DMS 273 treated with DMSO at 0.1 percent for 48 hours (cell line): ENCODE measurements at regions not wholly inside any gene's neighbourhood (a gene's known extent, or its start where the extent isn't known, plus 50 kb on each side); places are given as distances from the start of the nearest gene placed in this dataset.

ENCODE experiments used
- DNase-seq: peaks from one replicate; lab custom pipeline; 2025; lab: John Stamatoyannopoulos, UW

DNA sequence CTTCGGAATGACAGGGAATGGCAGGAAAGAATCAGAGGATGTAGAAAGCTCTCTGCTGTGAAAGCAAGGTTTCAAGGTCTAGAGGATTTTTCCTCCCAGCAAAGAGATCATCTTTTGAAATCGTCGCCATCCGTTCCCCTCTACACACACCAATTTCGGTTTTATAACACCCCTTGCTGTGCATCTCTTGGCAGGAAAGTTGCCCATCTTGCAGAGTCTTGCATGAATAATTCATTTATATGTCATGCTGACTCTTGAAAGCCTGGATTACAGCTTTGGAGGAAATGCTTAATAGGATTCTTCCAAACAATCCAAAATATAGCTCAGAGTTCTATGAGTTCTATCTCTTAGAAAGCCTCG lies 262.7 kb downstream of the CHL1 start:
- peak; percentile 27 for DNase-seq

DNA sequence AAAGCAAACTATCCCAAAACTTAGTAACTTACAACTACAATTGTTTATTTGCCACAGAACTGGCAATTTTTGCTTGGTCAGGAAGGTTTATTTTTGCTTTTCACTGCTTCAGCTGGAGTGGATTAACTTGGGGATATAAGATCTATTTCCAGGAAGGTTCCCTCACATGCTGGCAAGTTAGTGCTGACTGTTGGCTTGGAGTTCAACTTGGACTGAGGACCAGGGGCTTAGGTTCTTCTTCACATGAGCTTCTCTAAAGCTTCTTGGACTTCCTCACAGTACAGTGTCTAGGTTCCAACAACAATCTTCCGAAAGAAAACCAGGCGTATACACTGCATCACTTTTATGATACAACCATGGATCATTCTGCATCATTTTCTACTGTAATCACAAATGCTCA lies 264.4 kb downstream of the CHL1 start:
- no peak for DNase-seq

DNA sequence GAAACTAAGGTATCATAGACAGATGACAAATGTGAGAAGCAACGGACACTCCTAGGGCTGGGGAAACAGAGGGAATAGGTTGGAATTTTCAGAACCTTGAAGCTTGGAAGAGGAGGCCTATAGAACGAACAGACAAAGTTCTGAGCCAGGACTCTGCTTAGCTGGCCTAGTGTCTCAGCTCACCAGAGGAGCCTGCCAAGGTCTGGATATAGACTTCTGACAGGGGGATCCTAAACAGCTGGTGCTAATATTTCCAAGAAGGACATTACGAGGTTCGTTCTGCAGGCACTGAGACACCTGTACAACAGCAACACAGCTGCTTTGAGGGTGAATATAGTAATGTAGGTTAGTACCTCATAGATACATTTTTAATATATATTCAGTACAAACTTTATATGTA lies 266.3 kb downstream of the CHL1 start:
- no peak for DNase-seq

DNA sequence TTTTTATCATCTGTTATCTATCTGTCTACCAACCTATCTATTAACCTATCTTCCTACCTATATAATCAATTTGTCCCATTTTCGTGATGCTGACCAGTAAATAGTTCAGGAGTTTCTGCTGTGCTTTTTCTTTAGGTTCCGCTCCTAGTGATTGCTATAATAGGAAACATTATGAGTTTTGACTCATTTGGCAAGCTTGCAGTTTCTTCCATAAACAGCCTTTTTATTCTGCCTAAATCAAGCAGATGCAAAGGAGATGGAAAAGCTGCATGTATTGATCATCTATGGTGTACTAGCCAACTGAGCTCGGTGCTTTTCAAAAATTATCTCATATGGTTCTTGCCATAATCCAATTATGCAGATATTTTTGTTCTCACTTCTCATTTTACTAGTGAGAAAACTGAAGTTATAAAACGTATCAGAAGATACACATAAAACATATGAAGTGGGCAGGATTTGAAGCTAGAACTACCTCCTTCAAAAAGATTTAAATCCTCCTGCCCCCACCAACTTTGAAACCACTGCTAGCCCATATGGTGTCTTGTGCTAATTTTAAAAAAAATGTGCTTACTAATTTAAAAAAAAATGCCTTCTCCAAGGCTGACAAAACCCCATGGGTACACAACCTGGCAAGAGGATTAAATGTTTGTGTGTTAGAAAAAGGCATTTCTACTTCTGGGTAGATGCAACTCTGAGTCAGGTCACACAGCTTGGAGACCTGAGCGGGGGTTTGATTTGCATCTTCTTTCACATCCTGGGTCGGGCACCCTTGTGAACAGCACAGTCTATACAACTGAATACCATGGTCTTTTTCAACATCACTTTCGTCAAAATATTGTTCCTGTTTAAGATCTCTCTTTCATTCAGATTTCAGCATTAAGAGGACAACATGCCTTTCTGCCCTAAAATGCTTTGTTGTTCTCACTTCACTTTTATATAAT lies 267.0 kb downstream of the CHL1 start:
- DNase-seq: no peak

DNA sequence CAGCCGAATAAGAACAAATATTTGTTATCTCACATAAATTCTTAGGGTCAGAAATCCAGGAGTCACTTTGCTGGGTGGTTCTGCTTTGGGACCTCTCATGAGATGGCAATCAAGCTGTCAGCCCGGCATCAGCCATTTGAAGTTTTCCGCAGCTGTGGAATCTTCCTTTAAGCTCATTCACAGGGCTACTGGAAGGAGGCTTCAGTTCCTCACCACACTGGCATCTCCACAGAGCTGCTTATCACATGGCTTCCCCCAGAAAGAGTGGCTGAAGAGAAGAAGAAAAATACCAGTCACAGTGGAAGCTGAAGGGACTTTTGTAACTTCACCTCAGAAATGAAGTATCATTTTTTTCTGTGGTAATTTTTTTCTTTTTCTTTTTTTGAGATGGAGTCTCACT lies 267.7 kb downstream of the CHL1 start:
- DNase-seq: no peak

DNA sequence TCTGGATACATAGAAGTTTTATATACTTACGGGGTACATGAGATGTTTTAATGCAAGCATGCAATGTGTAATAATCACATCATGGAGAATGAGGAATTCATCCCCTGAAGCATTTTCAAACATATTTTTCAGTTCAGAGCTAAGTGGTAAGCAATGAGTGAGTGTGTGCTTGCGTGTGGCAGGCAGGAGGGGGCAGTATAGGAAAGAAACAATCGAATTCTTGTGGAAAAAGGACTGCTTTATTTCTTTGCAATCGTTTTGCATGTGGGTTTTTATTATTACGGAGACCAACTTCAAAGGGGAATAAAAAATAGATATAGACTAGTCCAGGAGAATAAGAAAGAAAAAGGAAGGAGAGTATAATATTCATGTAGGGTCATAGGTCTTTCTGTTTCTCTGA lies 271.6 kb downstream of the CHL1 start:
- DNase-seq: no peak

DNA sequence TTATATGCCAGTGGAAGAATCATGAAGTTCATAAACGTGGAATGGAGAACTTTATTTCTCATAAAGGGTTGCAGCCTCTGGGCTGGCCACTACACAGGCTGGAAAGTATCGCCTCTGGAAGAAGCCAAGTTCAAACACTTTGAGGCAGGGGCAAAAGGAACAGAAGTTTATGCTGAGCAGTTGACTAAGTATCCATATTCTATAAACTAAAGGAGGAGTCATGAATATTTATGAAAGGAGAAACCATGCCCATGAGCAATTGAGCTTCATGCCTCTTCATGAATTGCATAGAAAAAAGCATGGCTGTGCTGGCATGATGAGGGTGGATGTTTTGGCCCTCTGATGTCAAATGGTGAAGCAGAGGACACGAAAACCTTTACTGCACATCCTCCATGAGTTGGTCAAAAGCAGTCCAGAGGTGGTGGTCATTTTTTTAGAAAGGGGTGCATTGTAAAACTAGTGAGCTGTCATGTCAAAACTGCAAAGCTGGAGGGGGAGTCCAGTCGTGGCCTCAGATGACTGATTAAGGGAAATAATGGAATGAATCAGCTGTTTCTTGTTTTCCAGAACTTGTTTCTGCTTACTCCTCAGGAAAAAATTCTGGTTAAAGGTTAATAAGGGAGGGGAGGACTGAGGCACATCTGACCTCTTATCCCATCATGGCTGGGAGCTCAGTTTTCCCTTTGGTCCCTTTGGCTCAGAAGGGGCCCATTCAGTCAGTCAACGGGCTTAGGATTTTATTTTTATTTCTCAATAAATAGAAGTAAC lies 276.7 kb downstream of the CHL1 start:
- no peak for DNase-seq

DNA sequence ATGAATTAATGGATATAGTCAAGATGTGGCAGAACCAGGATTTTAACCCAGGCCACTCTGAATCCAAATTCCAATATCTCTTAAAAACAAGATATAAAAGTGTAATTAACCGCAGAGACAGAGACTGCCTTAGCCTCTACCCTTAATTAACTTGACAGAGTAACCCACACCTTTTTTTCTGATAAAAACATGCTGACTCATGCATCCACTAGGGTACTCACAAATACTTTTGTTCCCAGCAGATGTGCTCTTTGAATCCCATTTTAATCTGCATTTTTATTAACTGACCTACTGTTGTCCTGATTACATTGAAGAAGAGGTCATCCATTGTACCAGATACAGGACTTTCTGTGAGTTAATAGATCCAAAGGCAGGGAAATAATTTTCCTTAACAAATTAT lies 278.3 kb downstream of the CHL1 start:
- DNase-seq: no peak

DNA sequence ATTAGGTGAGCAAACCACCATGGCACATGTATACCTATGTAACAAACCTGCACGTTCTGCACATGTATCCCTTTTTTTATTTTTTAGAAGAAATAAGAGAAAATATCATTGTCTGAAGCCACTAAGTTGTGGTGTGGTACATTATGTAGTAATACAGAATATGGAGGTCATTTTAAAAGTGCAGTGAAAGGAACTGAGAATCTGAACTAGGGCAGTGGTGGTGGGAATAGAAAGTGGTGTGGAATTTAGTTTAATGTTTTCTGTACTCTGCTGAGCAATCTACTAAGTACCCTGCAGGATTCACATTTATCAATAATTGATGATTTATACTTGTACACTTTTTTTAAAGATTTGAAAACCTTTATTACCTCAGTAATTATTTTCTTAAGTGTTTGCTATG lies 283.5 kb downstream of the CHL1 start:
- DNase-seq: no peak

DNA sequence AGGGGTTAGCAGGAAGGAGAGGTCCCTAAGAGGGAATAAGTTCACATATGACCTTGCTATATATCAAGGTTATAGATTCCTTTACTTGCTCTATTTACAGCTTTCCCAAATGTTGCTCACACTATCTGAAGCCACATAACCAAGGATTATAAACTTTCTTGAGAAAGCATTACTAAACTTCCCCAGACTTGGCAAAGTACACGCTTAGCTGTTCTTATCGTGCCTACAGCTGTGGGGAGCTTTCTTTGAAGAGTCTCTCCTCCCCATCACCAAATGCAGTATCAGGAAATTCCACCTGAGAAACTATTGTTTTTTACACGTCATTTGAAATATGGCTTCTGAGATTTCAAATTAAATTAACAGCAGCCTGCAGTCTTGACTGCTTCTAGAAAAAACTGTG lies 284.5 kb downstream of the CHL1 start:
- no peak for DNase-seq

DNA sequence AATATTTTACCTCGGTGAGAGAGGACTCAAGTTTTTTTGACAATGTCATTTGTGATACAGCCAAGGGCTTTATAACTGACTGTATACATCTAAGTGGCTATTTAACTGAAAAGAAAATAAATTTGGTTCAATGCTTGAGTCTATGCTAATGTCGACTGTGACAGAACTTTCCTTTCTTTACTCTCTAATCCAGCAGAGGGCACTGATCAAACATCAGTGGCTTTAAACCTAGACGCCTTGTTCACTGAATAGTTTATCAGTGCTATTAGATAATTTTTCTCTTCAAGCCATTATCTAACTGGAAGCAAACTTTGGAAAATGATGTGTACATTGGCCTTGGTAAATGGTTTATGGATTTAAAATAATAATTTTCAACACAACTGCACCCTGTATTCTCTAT lies 285.1 kb downstream of the CHL1 start:
- no peak for DNase-seq

DNA sequence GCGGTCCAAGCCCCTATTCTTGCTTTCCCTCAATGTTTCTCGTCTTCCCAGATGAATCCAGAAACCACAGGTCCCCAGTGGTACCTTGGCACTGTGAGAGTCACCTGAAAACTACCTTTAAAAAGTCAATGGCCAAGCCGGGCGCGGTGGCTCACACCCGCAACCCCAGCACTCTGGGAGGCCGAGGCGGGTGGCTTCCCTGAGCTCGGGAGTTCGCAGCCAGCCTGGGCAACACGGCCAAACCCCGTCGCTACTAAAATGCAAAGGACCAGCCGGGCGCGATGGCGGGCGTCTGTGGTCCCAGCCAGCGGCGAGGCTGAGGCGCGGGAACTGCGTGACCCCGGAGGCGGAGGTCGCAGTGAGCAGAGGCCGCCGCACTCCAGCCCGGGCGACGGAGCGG lies 285.9 kb downstream of the CHL1 start:
- DNase-seq: no peak

DNA sequence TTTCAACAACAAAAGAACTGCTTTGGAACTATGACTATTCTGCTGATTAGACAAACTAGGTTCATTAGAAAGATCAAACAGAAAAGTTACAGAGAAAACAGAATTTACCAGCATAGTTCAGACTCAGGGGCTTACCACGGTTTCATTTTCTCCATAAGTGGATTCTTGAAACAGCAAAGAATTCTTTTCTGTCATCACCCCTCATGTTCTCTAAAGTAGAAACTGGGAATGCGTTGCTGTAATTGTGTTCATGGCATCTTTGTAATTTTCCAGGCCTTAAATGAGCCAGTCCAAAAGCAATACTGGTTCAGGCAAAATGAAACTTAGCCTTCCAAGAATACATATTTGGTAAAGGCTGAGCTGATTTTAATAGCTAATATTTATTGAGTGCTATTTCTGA lies 287.8 kb downstream of the CHL1 start:
- no peak for DNase-seq

DNA sequence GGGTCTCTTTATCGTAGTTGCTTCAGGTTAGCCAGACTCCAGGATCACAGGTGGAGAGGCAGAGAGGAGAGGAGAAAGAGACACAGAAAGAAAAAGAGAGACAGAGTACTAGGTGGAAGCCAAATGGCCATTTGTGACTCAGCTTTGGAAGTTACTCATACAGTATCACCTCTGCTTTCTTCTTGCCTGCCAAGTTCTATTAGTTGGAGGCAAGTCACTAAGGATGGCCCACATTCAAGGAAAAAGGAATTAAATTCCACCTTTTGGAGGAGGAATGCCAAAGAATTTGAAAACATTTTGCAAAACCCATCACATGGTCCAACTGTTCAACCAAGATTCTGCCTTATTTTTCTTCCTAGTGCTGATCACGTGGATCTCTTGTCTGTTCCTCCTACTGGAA lies 291.1 kb downstream of the CHL1 start:
- DNase-seq: no peak

DNA sequence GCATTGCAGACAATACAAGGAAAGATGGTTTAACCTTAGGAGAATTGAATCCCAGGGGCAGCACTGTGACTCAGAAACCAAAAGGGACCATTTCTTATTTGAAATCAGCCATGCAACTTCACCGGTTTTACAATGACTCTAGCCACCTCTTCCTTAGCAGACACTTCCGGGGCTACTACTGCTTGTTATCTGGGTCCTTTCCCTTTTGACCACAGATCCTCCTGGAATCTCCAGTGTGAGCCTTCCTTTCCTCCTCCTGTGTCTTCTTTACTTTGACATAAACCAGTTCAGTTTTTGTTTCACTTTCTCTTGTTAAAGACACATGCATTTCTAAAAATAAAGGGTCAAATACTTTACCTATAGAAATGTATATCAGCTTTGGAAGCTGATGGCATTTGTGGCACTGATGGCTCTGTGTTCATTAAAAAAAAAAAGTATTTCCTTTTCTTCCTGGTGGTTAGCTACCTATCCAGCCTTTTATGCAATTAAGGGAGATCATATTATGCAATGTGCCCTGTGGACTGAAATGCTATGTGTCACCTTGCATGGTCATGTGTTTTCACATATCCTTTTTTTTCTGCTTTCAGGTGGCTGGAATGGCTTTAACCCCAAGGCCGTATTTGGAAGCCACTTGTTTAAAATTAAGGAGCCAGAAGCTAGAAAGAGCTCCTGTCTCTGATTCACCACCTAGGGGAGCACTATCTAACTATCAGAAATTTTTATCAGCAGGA lies 296.2 kb downstream of the CHL1 start:
- no peak for DNase-seq

DNA sequence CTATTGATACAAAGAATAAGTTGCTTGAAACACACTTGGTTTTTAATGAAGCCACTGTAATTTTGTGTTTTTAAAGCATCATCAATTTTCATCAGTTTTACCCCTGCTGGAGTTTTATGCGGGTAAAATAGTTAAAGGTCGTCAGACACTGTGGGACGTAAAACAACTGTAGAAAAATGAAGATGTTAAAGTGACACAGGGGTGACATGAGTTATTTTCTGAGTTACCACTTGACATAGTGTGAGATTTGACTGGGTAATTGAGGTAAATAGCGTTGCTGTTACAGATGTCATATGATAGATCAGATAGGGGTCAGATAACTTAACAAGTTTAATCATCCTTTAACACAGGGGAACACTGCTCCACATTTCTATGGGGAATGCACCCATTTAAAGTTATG lies 297.6 kb downstream of the CHL1 start:
- no peak for DNase-seq

DNA sequence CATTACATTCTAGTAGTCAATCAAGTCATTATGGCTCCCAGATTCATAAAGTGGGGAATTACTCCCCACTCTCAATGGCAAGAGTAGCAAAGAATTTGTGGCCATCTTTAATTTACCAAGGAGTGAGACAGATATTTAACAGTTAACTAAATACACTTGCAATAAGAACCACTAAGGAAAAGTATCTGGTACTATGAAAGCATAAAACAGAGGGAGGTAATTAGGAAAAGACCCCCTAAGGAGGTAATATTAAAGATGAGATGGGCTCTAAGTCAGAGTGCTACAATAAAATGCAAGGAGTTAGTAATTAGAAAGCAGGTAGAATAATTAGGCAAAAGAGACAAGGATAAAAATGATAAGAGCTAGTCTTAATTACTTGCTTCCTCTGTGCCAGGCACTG lies 301.9 kb downstream of the CHL1 start:
- no peak for DNase-seq

DNA sequence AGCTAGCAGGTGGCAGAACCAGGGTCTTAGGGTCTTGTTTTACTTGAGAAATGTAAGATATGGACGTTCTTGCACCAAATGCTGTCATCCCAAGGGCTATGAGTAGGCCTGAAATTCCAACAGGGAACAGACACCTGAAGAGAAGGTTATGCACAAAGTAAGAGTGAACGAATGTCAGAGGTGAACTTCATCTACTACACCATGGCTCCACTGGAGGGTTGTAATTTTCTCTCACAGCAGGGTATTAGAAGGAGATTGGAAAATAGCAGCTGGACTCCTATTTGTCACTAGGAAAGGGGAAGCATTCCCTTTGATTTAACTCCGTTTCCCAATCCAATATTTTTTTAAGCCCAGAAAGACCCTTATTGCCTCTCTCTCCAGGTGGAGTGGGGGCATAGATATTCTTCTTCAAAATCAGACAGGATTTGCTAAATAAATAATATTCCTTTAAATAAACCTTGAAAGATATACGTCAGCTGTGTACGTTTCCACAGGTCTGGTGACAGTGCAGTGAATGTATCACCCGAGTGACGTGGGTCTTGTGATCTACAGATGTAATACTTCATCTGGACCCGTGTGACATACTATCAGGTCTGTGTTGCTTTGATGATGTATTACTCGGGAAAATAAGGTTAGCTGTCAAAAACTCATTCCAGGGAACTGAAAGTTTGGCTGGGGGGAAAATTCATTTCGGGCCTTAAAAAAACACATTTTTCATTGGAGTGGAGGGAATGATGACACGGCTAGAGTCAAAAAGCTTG lies 302.6 kb downstream of the CHL1 start:
- no peak for DNase-seq

DNA sequence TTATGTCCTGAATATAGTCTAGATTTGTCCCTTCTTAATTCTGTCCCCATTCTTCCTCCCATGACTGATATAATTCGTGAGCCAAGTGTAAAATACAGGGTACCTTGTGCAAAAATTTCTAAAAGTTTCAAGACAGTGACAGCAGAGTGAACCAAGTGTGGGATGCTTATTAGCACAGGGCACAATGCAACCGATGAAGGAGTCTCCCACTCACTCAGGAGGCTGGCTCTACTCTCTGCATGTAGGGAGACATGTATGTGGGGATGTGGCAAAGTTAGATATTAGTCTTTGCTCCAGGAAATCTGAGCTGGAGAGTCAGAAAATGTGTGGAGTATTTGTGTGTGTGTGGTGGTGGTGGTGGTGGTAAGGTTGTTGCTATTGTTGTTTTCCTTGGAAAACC lies 305.9 kb downstream of the CHL1 start:
- DNase-seq: no peak

DNA sequence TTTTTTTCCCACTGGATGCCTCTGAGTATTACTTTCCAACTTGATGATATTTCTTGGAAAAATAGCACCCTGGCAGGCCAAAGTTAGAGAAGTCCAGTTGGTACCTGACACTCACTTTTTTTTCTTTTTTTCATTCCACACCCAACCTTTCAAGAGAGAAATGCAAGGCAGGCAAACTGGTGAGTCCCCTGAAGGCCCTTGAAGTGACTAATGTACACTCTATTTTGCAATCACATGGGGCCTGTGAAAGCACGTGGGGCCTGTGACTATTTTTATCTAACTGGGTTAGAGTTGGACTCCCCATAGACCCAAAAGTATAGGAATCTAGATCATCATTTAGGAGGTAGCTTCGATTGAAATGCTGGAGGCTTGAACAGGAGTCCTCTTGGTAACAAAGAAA lies 316.7 kb downstream of the CHL1 start:
- no peak for DNase-seq

DNA sequence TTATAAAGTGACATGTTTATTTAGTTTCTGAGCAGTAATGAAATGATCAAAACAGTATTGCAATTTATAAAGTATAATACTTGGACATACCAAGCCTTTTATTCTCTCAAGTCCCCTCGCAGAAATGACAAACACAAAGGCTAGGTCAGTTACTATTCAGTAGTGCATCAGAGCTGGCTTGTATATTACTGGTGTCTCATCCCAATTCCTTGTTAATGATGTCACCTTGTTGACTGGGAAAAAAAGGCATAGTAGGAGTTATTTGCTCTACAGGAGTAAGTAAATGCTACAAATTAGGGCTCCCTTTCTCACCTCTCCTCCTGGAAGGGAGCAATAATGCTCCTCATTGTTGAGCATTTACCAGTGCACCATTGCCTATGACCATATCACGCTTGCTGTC lies 317.6 kb downstream of the CHL1 start:
- no peak for DNase-seq

DNA sequence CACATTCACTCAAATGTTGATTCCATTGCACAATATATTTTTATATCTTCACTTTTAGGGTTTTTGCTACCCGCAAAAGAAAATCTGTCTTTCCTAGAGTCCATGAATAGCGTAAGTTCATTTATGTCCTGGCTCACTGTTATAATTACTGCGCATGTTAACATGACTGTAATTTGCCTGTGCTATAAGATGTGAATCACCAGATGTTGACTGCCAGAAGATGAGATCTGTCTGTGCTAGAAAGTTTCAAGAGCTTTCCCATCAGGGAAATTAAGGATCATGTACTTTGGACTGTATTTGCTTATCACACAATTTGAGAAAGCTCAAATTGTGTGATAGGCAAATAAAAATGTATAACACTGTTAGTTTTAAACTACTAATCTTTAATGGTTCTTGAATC lies 322.5 kb downstream of the CHL1 start:
- no peak for DNase-seq
